GM12878 (cell line): ENCODE measurements at regions not wholly inside any gene's neighbourhood (a gene's known extent, or its start where the extent isn't known, plus 50 kb on each side); places are given as distances from the start of the nearest gene placed in this dataset.

Source experiments
- ATAC-seq: fragments of 200-7000 bp; cut with Tn5 transposase; 3 replicates; pipeline ENCODE4 v1.9.1; 2020; ENCODE audit warnings: mild to moderate bottlenecking, moderate library complexity
- BruUV-seq: library from RNA; stranded (reverse); fragments of 400-500 nt; replicated peaks from 2 replicates; lab custom pipeline; 2021; lab: Mats Ljungman, UMichigan
- CTCF ChIA-PET: fragments of 300-600 bp; sonication (Branson Sonifier 250); formaldehyde crosslinking; extraction: SDS; loops from one replicate; lab custom pipeline; 2021; ENCODE audit warnings: inconsistent platforms; lab: Yijun Ruan, JAX
- POLR2A ChIA-PET: fragments of 350-600 bp; formaldehyde crosslinking; extraction: SDS; loops from one replicate; lab custom pipeline; 2021; ENCODE audit warnings: inconsistent platforms; lab: Charles Lee
- RAD21 ChIA-PET: fragments of 300-600 bp; sonication (Branson Sonifier 250); formaldehyde crosslinking; loops from one replicate; lab custom pipeline; 2023; ENCODE audit warnings: antibody characterized with exemption; ENCODE audit not compliant: unreplicated experiment; lab: Charles Lee
- SMC1A ChIA-PET: fragments of 300-600 bp; sonication (Branson Sonifier 250); formaldehyde crosslinking; loops from one replicate; lab custom pipeline; 2023; ENCODE audit not compliant: unreplicated experiment, uncharacterized antibody; lab: Charles Lee
- DNase-seq: peaks from one replicate; pipeline ENCODE4 v3.0.0-alpha.2; 2011; ENCODE audit warnings: low read depth, low spot score
- FAIRE-seq: peaks from 3 replicates; lab custom pipeline; 2011; peaks lifted over from hg19 to GRCh38; lab: Jason Lieb, UNC
- H2AFZ ChIP-seq: 2 replicates; pipeline ENCODE4 v1.6.0; 2011; ENCODE audit warnings: low read depth, low read length, control low read depth; ENCODE audit not compliant: control insufficient read depth
- H3K27ac ChIP-seq: 2 replicates; pipeline ENCODE4 v1.5.1; 2011; ENCODE audit warnings: control low read depth; ENCODE audit not compliant: control insufficient read depth, insufficient read depth
- H3K27me3 ChIP-seq, 2 experiments: replicated peaks in 1 of 2; 2 replicates each; pipeline versions ENCODE4 v1.6.0 to v1.6.1; 2011; ENCODE audit warnings: low read length in 1 of 2; ENCODE audit not compliant: control insufficient read depth in 2 of 2, insufficient read depth in 2 of 2
- H3K36me3 ChIP-seq, 2 experiments: 2 replicates each; pipeline ENCODE4 v1.5.1; 2011; ENCODE audit warnings: low read length in 1 of 2; ENCODE audit not compliant: control insufficient read depth in 2 of 2, insufficient read depth in 2 of 2
- H3K4me1 ChIP-seq: 2 replicates; pipeline ENCODE4 v1.6.1; 2011; ENCODE audit warnings: mild to moderate bottlenecking, low read length, moderate library complexity, mixed read lengths; ENCODE audit not compliant: control insufficient read depth, insufficient read depth
- H3K4me2 ChIP-seq: 2 replicates; pipeline ENCODE4 v1.6.0; 2011; ENCODE audit warnings: control low read depth; ENCODE audit not compliant: control insufficient read depth, insufficient read depth
- H3K4me3 ChIP-seq: fragments of 200-600 bp; sonication (generic); 2 replicates; pipeline ENCODE4 v1.5.1; 2016
- H3K79me2 ChIP-seq: 2 replicates; pipeline ENCODE4 v1.6.0; 2011; ENCODE audit warnings: low read length; ENCODE audit not compliant: control insufficient read depth, insufficient read depth
- H3K9ac ChIP-seq: 2 replicates; pipeline ENCODE4 v1.8.0; 2011; ENCODE audit warnings: low read length, control low read depth, mixed read lengths; ENCODE audit not compliant: control insufficient read depth, insufficient read depth
- H3K9me3 ChIP-seq: replicated peaks from 3 replicates; pipeline ENCODE4 v1.5.1; 2011; ENCODE audit warnings: mild to moderate bottlenecking, low read length; ENCODE audit not compliant: control insufficient read depth, insufficient read depth
- H4K20me1 ChIP-seq: 2 replicates; pipeline ENCODE4 v1.6.0; 2011; ENCODE audit not compliant: control insufficient read depth, insufficient read depth
- ATF3 ChIP-seq: IDR thresholded peaks from 2 replicates; pipeline ENCODE4 v1.6.1; 2011; ENCODE audit warnings: low read depth, mild to moderate bottlenecking, low read length, moderate library complexity, borderline replicate concordance; ENCODE audit errors: extremely low read depth
- CEBPZ ChIP-seq: fragments of 150-350 bp; IDR thresholded peaks from 2 replicates; pipeline ENCODE4 v1.6.1; 2016; ENCODE audit warnings: low read depth, low read length
- E2F4 ChIP-seq: IDR thresholded peaks from 2 replicates; pipeline ENCODE4 v1.6.1; 2012; ENCODE audit warnings: low read depth, low read length, improper control_type of control experiment
- FOXK2 ChIP-seq: fragments of 450-650 bp; IDR thresholded peaks from 2 replicates; pipeline ENCODE4 v1.6.1; 2017; ENCODE audit warnings: mild to moderate bottlenecking, moderate library complexity
- GABPA ChIP-seq: IDR thresholded peaks from 2 replicates; pipeline ENCODE4 v1.6.1; 2014; ENCODE audit warnings: antibody characterized with exemption, low read depth, mild to moderate bottlenecking, inconsistent platforms
- IKZF1 ChIP-seq: fragments of 450-650 bp; conservative IDR thresholded peaks from 2 replicates; pipeline ENCODE4 v1.6.1; 2017; ENCODE audit warnings: antibody characterized with exemption, mild to moderate bottlenecking
- NKRF ChIP-seq: fragments of 450-650 bp; conservative IDR thresholded peaks from 2 replicates; pipeline ENCODE4 v1.6.1; 2017; ENCODE audit warnings: mild to moderate bottlenecking, moderate library complexity
- RELA ChIP-seq: fragments of 450-650 bp; IDR thresholded peaks from 2 replicates; pipeline ENCODE4 v1.8.0; 2014; ENCODE audit warnings: borderline replicate concordance; ENCODE audit not compliant: partially characterized antibody
- REST ChIP-seq: IDR thresholded peaks from 2 replicates; pipeline ENCODE4 v1.6.1; 2012; ENCODE audit warnings: mild to moderate bottlenecking, low read depth, low read length
- SMC3 ChIP-seq: IDR thresholded peaks from 2 replicates; pipeline ENCODE4 v1.6.1; 2011; ENCODE audit warnings: low read length, improper control_type of control experiment, borderline replicate concordance
- SRF ChIP-seq, 2 experiments: IDR thresholded peaks; 2 replicates each; pipeline ENCODE4 v1.6.1; 2011; ENCODE audit warnings: low read depth in 2 of 2, low read length in 2 of 2, mild to moderate bottlenecking in 1 of 2, moderate library complexity in 1 of 2
- STAT1 ChIP-seq: fragments of 450-650 bp; conservative IDR thresholded peaks from 2 replicates; pipeline ENCODE4 v1.6.1; 2014; ENCODE audit warnings: antibody characterized with exemption, mild to moderate bottlenecking
- YY1 ChIP-seq: IDR thresholded peaks from 2 replicates; pipeline ENCODE4 v1.6.1; 2011; ENCODE audit warnings: low read depth, mild to moderate bottlenecking, low read length
- WGBS: methylation state at CpG from one replicate; pipeline ENCODE4 v1.1.6; 2016; ENCODE audit warnings: low lambda C conversion rate; ENCODE audit not compliant: insufficient replicate concordance, insufficient coverage; ENCODE audit errors: missing lambda C conversion rate; 5-methylcytosine and 5-hydroxymethylcytosine counted together
- in situ Hi-C: fragments of 300-500 bp; cut with MboI; formaldehyde crosslinking; loops from 9 replicates; pipeline ENCODE4 v1.14.3; 2018; ENCODE audit warnings: mixed read lengths
- intact Hi-C: fragments of 100-400 bp; cut with micrococcal nuclease; formaldehyde crosslinking; loops from one replicate; pipeline ENCODE4 v1.14.2; 2022; ENCODE audit not compliant: unreplicated experiment

- TF ChIP-seq YY1 (no peak), CEBPZ (no peak), IKZF1 (no peak), SMC3 (no peak), STAT1 (no peak)
Measured at GRCh38 chr4:85019411-85019810, 52.9 kb upstream of the WDFY3 start (continued).

- ATAC-seq (no peak), FAIRE-seq (no peak), DNase-seq (no peak)
- Histone ChIP-seq H4K20me1 (no peaks in the 10 kb centered on the region), H3K79me2 (no peaks in the 10 kb centered on the region), H3K27me3 (no peaks in the 10 kb centered on the region), H3K36me3 (no peaks in the 10 kb centered on the region), H3K9me3 (no peaks in the 10 kb centered on the region), H3K27ac (no peak overlapping the region), H3K4me1 (no peaks in the 10 kb centered on the region), H3K4me3 (no peak overlapping the region), H2AFZ (no peak overlapping the region), H3K4me2 (no peak overlapping the region), H3K9ac (no peak overlapping the region)
- 14% methylated on average over 6 of the region's 6 CpGs for WGBS
- RAD21 ChIA-PET: no interaction called here
- CTCF ChIA-PET: no interaction called here
- in situ Hi-C loops (no loop called here), intact Hi-C loops (no loop called here)
- SMC1A ChIA-PET: interaction anchor here (0.6 kb wide), 1 partner anchor 123 kb away, joined by 4 read pairs; no protein-coding TSS in a partner anchor
- no TSS peak for BruUV-seq
- POLR2A ChIA-PET: no interaction called here
- TF ChIP-seq RELA (no peak), IKZF1 (no peak), NKRF (no peak), E2F4 (no peak), SRF (IDR thresholded peaks at IDR 0.05; ENCODE audit: low read depth in 2 of 2, low read length in 2 of 2) (no peak), GABPA (no peak), REST (no peak), FOXK2 (no peak), ATF3 (no peak)
Measured at GRCh38 chr4:85024671-85025070, 58.2 kb upstream of the WDFY3 start.
